OCI-LY1 (cell line): ENCODE measurements at regions not wholly inside any gene's neighbourhood (a gene's known extent, or its start where the extent isn't known, plus 50 kb on each side); places are given as distances from the start of the nearest gene placed in this dataset.

Experiments used
- H2AFZ ChIP-seq: fragments of 200-600 bp; sonication (generic), shearing (Covaris generic); 2 replicates; pipeline ENCODE4 v1.6.0; 2014; ENCODE audit warnings: antibody characterized with exemption, mild to moderate bottlenecking, low read length
- H3F3A ChIP-seq: fragments of 200-600 bp; sonication (generic), shearing (Covaris generic); 2 replicates; pipeline ENCODE4 v1.6.0; 2014; ENCODE audit warnings: mild to moderate bottlenecking, antibody characterized with exemption, low read length, moderate library complexity; ENCODE audit not compliant: insufficient read depth
- H3K27ac ChIP-seq: fragments of 200-600 bp; sonication (generic); 2 replicates; pipeline ENCODE4 v1.5.1; 2014; ENCODE audit warnings: low read length, mixed run types, mild to moderate bottlenecking, low read depth; ENCODE audit not compliant: poor library complexity, severe bottlenecking
- H3K27me3 ChIP-seq: fragments of 200-600 bp; sonication (generic); 2 replicates; pipeline ENCODE4 v1.6.0; 2014; ENCODE audit warnings: antibody characterized with exemption, mild to moderate bottlenecking, low read length, moderate library complexity; ENCODE audit not compliant: insufficient read depth
- H3K36me3 ChIP-seq: fragments of 200-600 bp; sonication (generic); 2 replicates; pipeline ENCODE4 v1.6.1; 2014; ENCODE audit warnings: mild to moderate bottlenecking, antibody characterized with exemption, low read length, moderate library complexity, mixed read lengths; ENCODE audit not compliant: insufficient read depth
- H3K4me1 ChIP-seq: fragments of 200-600 bp; sonication (generic); 2 replicates; pipeline ENCODE4 v1.5.1; 2014; ENCODE audit warnings: mild to moderate bottlenecking, low read length, moderate library complexity; ENCODE audit not compliant: insufficient read depth, severe bottlenecking
- H3K4me2 ChIP-seq: fragments of 200-600 bp; sonication (generic), shearing (Covaris generic); 2 replicates; pipeline ENCODE4 v1.6.1; 2014; ENCODE audit warnings: low read length
- H3K4me3 ChIP-seq: fragments of 200-600 bp; sonication (generic); 2 replicates; pipeline ENCODE4 v1.5.1; 2014; ENCODE audit warnings: low read length, low read depth, mild to moderate bottlenecking, mixed read lengths; ENCODE audit not compliant: poor library complexity, severe bottlenecking
- H3K79me2 ChIP-seq: fragments of 200-600 bp; shearing (Covaris generic); 2 replicates; pipeline ENCODE4 v1.6.1; 2016; ENCODE audit warnings: mixed run types, low read length, mixed read lengths; ENCODE audit not compliant: insufficient read depth
- H3K9ac ChIP-seq: fragments of 200-600 bp; sonication (generic), shearing (Covaris generic); 2 replicates; pipeline ENCODE4 v1.6.1; 2014; ENCODE audit warnings: mild to moderate bottlenecking, low read length, mixed read lengths
- H3K9me2 ChIP-seq: fragments of 200-600 bp; sonication (generic), shearing (Covaris generic); 2 replicates; pipeline ENCODE4 v1.6.1; 2014; ENCODE audit warnings: low read depth, mild to moderate bottlenecking, low read length, mixed read lengths
- H3K9me3 ChIP-seq: fragments of 200-600 bp; shearing (Covaris generic); 2 replicates; pipeline ENCODE4 v1.6.1; 2014; ENCODE audit warnings: low read length, mixed read lengths
- H4K20me1 ChIP-seq: fragments of 200-600 bp; sonication (generic), shearing (Covaris generic); 2 replicates; pipeline ENCODE4 v1.6.0; 2016; ENCODE audit warnings: mild to moderate bottlenecking, low read length; ENCODE audit not compliant: insufficient read depth
- CTCF ChIP-seq: fragments of 200-600 bp; sonication (generic), shearing (Covaris generic); IDR thresholded peaks from 2 replicates; pipeline ENCODE4 v1.5.1; 2017; ENCODE audit warnings: mild to moderate bottlenecking, antibody characterized with exemption, low read length, moderate library complexity, mixed read lengths
- EZH2 ChIP-seq: fragments of 200-600 bp; sonication (generic), shearing (Covaris generic); IDR thresholded peaks from 2 replicates; pipeline ENCODE4 v1.8.0; 2017; ENCODE audit warnings: borderline replicate concordance, mixed run types, mild to moderate bottlenecking, antibody characterized with exemption, low read length, moderate library complexity, mixed read lengths

- H3K9ac ChIP-seq: no peak overlapping the region
- no peaks in the 10 kb centered on the region for H3K9me2 ChIP-seq
- no peaks in the 10 kb centered on the region for H3K27me3 ChIP-seq
- H2AFZ ChIP-seq: no peak overlapping the region
- H3K4me1 ChIP-seq: no peaks in the 10 kb centered on the region
- H3K79me2 ChIP-seq: no peaks in the 10 kb centered on the region
- H3K4me3 ChIP-seq: no peak overlapping the region
- no peak for TF ChIP-seq EZH2
- H3F3A ChIP-seq: no peaks in the 10 kb centered on the region
- H3K9me3 ChIP-seq: no peaks in the 10 kb centered on the region
- no peak overlapping the region for H3K27ac ChIP-seq
- no peaks in the 10 kb centered on the region for H3K36me3 ChIP-seq
- no peak overlapping the region for H3K4me2 ChIP-seq
- no peaks in the 10 kb centered on the region for H4K20me1 ChIP-seq
Measured at GRCh38 chr3:27993051-27993450, 248.4 kb upstream of the CMC1 start.

DNA sequence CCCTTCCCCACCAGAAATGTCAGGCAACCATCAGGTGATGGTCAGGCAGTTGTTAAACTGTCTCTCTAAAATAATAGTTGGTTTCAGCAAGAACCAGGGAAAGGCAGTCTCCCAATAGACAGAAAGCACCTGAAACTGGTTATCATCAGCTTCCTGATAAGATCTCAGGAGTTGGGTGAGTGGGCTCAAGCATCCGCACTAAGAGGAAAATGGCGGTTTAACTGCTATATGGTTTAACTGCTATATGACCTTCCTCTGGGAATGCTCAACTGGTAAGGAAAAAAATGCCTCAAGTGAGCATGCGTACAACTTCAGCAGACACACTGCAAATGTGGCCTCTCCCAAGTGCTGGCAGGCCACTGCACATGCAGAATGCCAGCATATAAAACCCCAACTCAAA lies 240.8 kb upstream of the CMC1 start:
- H3K79me2 ChIP-seq: no peaks in the 10 kb centered on the region

GRCh38 chr3:28008235-28008634 lies 233.2 kb upstream of the CMC1 start:
- no peaks in the 10 kb centered on the region for H3K27me3 ChIP-seq

More for the DNA sequence above, 240.8 kb upstream of the CMC1 start:
- H3K27ac ChIP-seq: no peak overlapping the region
- H3K4me1 ChIP-seq: no peaks in the 10 kb centered on the region
- no peaks in the 10 kb centered on the region for H3F3A ChIP-seq
- H3K9me3 ChIP-seq: no peaks in the 10 kb centered on the region
- no peak overlapping the region for H3K4me3 ChIP-seq
- no peaks in the 10 kb centered on the region for H3K9me2 ChIP-seq
- H3K4me2 ChIP-seq: no peak overlapping the region
- H3K27me3 ChIP-seq: no peaks in the 10 kb centered on the region
- no peaks in the 10 kb centered on the region for H4K20me1 ChIP-seq
- H2AFZ ChIP-seq: no peak overlapping the region
- no peaks in the 10 kb centered on the region for H3K36me3 ChIP-seq
- TF ChIP-seq EZH2 (no peak), CTCF (no peak)
- no peak overlapping the region for H3K9ac ChIP-seq

More at GRCh38 chr3:28008235-28008634, 233.2 kb upstream of the CMC1 start:
- Histone ChIP-seq H3K4me1 (no peaks in the 10 kb centered on the region), H3K36me3 (no peaks in the 10 kb centered on the region), H3K4me3 (no peak overlapping the region), H2AFZ (no peak overlapping the region), H3K9ac (no peak overlapping the region), H3F3A (no peaks in the 10 kb centered on the region), H3K27ac (no peak overlapping the region), H4K20me1 (no peaks in the 10 kb centered on the region), H3K9me2 (no peaks in the 10 kb centered on the region), H3K79me2 (no peaks in the 10 kb centered on the region), H3K9me3 (no peaks in the 10 kb centered on the region), H3K4me2 (no peak overlapping the region)
- TF ChIP-seq EZH2 (no peak), CTCF (no peak)
